HUES6 (cell line): ENCODE measurements at regions not wholly inside any gene's neighbourhood (a gene's known extent, or its start where the extent isn't known, plus 50 kb on each side); places are given as distances from the start of the nearest gene placed in this dataset.
"Not testable (repeated sequence)": the region's sequence is repeated elsewhere in the genome, so short reads cannot be mapped to it uniquely, and the experiment has no call there.

Experiments used
- H3K27ac ChIP-seq: 2 replicates; pipeline ENCODE4 v1.7.0; 2013; ENCODE audit warnings: low read depth, mild to moderate bottlenecking, low read length, inconsistent platforms
- H3K27me3 ChIP-seq: 2 replicates; pipeline ENCODE4 v1.6.1; 2013; ENCODE audit warnings: low read length; ENCODE audit not compliant: control insufficient read depth, insufficient read depth
- H3K36me3 ChIP-seq: 2 replicates; pipeline ENCODE4 v1.6.1; 2013; ENCODE audit warnings: low read length; ENCODE audit not compliant: control insufficient read depth, insufficient read depth
- H3K4me1 ChIP-seq: 2 replicates; pipeline ENCODE4 v1.6.1; 2013; ENCODE audit warnings: low read length; ENCODE audit not compliant: control insufficient read depth, insufficient read depth
- H3K4me3 ChIP-seq: 2 replicates; pipeline ENCODE4 v1.5.1; 2013; ENCODE audit warnings: low read depth, low read length
- H3K9ac ChIP-seq: one replicate; pipeline ENCODE4 v1.6.1; 2013; ENCODE audit warnings: mild to moderate bottlenecking, low read length
- H3K9me3 ChIP-seq: 2 replicates; pipeline ENCODE4 v1.6.1; 2013; ENCODE audit warnings: low read depth, low read length; ENCODE audit not compliant: control insufficient read depth, insufficient read depth

DNA sequence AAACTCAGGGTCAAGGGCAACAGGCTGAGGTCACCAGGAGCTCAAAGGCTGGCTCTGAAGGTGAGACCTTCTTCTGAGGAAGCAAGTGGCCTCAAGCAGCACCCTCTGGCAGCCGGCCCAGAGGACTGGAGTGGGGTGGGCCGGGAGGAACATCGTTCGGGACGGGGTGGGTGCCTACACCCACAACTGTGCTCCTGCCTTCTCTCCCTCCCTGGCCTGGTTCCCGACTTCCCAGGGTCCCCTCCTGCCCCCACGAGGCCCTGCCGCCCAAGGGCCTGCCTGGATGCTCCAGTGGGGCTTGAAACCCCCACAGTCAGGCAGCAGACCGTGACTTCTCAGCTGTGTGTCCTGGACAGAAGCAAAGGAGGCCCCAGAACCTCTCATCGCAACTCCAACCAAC, 195.7 kb downstream of the IGLL1 start:
- no peak overlapping the region for H3K27ac ChIP-seq
- peaks cover 10% of the 10 kb centered on the region for H3K27me3 ChIP-seq
- H3K4me1 ChIP-seq = peaks cover 12% of the 10 kb centered on the region
- no peak overlapping the region for H3K4me3 ChIP-seq
- no peak overlapping the region for H3K9ac ChIP-seq
- H3K9me3 ChIP-seq = no peaks in the 10 kb centered on the region
- H3K36me3 ChIP-seq = no peaks in the 10 kb centered on the region

DNA sequence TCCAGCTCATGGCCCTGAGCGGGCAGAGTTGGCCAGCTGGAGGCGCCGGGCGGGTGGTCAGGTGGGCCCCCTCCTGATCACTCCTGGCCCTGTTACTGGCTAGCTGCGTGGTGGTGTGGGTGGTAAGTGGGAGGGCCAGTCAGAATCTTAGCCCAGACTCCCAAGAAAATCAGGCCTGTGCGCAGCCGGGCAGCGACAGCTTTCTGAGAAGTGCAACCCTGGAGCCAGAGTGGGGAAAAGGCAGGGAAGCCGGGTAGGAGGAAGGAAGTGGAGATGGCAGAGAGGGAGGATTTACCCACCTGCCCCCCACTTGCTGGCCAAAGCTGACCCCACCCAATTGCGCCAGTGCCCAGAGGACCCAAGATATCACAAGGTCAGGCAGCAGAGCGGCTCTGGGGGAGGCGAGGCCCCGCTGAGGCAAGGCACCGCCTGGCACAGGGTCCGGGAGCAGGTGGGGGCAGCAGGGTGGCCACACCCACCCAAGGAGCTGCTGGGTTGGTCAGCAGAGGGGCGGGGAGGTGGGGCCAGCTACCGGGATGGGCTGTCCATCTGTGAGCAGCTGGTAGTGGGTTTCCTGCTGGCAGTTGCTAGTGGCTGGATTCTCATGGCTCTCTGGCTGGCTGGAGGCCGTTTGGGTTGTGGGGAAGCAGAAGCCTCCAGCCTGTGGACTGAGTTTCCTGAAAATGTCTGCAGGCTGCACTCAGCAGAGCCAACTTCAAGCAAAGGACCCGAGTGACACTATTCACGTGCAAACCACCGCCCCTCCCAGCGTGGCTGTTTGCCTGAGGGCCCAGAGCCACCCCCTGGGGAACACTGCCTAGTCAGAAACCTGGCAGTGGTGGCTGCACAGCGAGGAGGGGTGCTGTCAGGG, 196.4 kb downstream of the IGLL1 start:
- H3K9ac ChIP-seq = no peak overlapping the region

DNA sequence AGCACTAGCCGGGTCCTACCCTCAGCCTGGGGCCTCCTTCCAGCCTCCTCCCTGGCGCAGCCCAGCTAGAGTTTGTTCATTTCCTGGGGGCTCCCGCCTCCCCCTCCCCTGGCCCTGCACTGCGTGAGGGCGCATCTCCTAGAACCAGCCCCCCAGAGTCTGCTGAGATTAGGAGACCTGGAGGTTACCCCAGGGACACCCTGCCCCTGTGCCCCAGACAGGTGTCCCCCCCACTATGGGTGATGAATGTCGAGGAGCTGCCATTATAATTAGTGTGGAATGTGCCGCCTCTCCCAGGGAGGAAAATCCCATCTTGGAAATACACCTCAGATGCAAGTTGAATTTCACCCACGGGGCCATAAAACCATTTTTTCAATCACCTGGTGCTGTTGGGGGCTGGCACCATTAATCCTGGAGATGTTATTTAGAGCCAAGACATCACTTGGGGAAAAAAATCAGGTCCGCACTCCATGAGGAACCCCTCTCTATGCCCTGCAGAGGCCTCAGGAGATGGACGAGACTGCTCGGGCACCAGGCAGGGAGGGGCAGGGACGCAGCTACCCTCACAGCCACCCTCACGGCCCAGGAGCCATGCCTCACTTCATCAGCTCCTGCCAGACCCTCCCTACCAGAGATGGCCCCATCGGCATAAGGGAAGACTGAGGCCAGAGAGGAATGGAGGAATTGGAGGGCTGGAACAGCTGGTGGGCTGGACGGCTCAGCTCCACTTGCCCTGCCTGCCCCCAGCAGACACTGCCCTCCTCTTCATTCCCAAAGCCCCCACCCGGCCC, 197.5 kb downstream of the IGLL1 start:
- H3K9me3 ChIP-seq = no peaks in the 10 kb centered on the region
- no peak overlapping the region for H3K4me3 ChIP-seq
- peaks cover 10% of the 10 kb centered on the region for H3K4me1 ChIP-seq
- H3K27ac ChIP-seq = no peak overlapping the region
- no peak overlapping the region for H3K9ac ChIP-seq
- H3K27me3 ChIP-seq = peaks cover 19% of the 10 kb centered on the region
- no peaks in the 10 kb centered on the region for H3K36me3 ChIP-seq

More for the DNA sequence above, 196.4 kb downstream of the IGLL1 start:
- Histone ChIP-seq H3K4me1 (peaks cover 10% of the 10 kb centered on the region), H3K36me3 (no peaks in the 10 kb centered on the region), H3K27me3 (peaks cover 12% of the 10 kb centered on the region), H3K9me3 (no peaks in the 10 kb centered on the region), H3K4me3 (no peak overlapping the region), H3K27ac (no peak overlapping the region)

DNA sequence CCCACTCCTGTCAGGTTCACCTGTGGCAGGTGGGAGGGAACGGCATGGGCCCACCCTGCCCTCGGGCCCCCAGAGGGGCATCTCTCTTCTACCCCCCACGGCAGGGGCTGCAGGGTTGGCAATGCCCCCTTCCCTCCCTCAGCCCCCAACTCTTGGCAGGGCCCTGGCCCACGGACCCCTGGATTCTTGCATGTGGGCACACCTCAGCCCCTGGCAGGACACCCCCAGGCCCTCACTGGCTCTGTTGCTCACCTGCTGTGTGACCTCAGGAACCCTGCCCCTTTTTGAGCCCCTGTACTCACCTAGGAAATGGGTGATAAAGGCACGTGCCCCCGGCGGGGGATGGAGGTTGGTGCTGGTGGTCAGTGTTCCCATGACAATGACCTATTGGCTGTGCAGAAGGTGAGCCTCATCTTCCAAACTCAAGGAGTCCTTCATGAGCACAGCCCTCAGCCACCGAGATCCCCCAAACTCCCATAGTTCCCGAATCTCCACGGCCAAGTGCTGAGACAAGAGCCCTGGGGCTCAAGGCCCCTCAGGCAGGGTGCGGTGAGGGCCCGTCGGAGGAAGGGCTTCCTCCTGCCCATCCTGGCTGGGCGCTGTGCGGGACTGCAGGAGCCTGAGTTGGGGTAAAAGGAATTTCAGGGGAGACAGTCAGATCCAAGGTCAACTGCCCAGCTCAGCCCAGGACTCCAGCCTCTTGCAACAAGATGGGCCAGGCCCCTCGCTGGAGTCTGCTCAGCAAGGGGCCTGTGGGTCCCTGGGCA, 198.2 kb downstream of the IGLL1 start:
- no peaks in the 10 kb centered on the region for H3K9me3 ChIP-seq
- H3K9ac ChIP-seq = no peak overlapping the region
- peaks cover 27% of the 10 kb centered on the region for H3K27me3 ChIP-seq
- no peaks in the 10 kb centered on the region for H3K36me3 ChIP-seq
- no peak overlapping the region for H3K27ac ChIP-seq
- no peak overlapping the region for H3K4me3 ChIP-seq
- H3K4me1 ChIP-seq = peaks cover 10% of the 10 kb centered on the region

DNA sequence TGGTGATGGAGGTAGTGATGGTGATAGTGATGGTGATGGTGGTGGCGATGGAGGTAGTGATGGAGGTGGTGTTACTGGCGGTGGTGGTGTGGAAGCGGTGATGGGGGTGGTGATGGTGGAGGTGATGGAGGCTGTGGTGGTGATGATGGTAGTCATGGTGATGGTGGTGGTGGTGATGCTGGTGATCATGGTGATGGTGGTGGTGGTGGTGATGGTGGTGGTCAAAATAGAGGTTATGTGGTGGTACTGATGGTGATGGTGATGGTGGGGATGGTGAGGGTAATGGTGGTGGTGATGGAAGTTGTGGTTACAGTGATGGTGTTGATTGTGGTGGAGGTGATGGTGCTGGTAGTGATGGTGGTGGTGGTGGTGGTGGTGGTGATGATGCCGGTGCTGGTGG, 199.2 kb downstream of the IGLL1 start:
- peaks cover 32% of the 10 kb centered on the region for H3K27me3 ChIP-seq
- no peak overlapping the region for H3K27ac ChIP-seq
- H3K9me3 ChIP-seq = no peaks in the 10 kb centered on the region
- H3K36me3 ChIP-seq = no peaks in the 10 kb centered on the region
- H3K4me3 ChIP-seq = no peak overlapping the region
- no peak overlapping the region for H3K9ac ChIP-seq
- H3K4me1 ChIP-seq = peaks cover 10% of the 10 kb centered on the region

DNA sequence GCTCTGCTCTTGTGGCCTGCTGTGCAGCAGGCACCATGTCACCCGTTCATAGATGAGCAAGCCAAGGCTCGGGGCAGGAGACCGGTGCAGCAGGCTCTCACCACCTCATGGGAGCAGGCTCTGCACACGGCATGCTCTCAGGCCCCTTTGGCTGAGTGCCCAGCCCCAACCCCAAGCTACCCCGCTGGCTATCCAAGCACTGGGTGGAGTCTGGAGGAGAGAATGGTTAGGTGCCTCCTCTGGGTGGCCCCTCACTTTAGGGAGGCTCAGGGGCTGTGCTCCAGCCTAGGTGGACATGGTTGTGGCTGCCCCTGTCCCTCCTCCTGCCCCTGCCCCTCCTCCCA, 199.9 kb downstream of the IGLL1 start:
- H3K4me1 ChIP-seq = peaks cover 10% of the 10 kb centered on the region
- no peaks in the 10 kb centered on the region for H3K9me3 ChIP-seq
- H3K27ac ChIP-seq = no peak overlapping the region
- no peaks in the 10 kb centered on the region for H3K36me3 ChIP-seq
- no peak overlapping the region for H3K9ac ChIP-seq
- peaks cover 37% of the 10 kb centered on the region for H3K27me3 ChIP-seq
- no peak overlapping the region for H3K4me3 ChIP-seq

DNA sequence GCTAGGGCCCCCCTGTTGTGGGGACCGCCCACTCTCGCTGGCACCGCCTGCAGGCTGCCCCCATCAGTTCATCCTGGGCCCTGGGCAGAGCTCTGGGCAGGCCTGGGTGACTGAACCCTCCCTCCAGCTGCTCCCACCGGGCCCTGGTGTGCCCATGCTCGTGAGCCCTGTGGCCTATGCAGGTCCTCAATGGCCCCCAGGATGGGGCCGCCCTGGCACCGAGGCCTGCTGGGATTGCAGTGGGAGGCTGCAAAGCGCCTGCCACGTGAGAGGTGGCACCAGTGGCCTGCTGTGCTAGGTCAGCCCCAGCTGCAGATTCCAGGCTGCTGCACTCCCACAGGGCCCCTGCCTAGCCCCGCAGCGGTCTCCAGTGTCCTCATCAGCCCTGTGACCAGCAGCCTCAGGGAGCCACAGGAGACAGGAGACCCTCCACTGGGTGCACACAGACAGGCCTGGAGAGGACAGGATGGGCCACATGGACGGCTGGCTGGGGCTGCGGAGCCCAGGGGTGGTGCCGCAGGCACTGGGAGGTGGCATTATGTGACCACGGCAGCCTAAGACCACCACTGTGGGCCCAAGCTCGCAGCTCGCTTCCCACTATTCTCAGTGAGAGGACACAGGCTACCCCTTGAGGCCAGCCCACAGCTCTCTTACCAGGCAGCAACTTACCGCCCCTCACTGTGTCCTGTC, 199.4 kb downstream of the BCR start:
- Histone ChIP-seq H3K4me1 (peaks cover 10% of the 10 kb centered on the region), H3K27me3 (peaks cover 43% of the 10 kb centered on the region)
- not testable (repeated sequence) for H3K4me3 ChIP-seq, H3K9ac ChIP-seq, H3K27ac ChIP-seq, H3K36me3 ChIP-seq, H3K9me3 ChIP-seq

DNA sequence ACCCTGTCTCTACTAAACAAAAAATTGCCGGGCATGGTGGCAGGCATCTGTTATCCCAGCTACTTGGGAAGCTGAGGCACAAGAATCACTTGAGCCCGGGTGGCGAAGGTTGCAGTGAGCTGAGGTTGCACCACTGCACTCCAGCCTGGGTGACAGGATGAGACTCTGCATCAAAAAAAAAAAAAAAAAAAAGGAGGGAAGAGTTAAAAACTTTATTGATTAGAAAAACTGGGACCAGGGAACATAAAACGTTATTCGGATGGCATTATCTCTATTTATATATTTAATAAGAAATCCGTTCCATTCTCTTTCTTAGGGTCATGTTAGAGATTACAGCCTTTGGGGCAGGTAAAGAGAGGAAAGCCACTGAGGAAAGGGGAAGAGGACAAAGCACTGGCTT, 197.5 kb downstream of the BCR start:
- no peaks in the 10 kb centered on the region for H3K36me3 ChIP-seq
- peaks cover 61% of the 10 kb centered on the region for H3K27me3 ChIP-seq
- H3K9me3 ChIP-seq = no peaks in the 10 kb centered on the region
- no peaks in the 10 kb centered on the region for H3K4me1 ChIP-seq
- no peak overlapping the region for H3K27ac ChIP-seq
- H3K4me3 ChIP-seq = no peak overlapping the region
- no peak overlapping the region for H3K9ac ChIP-seq

DNA sequence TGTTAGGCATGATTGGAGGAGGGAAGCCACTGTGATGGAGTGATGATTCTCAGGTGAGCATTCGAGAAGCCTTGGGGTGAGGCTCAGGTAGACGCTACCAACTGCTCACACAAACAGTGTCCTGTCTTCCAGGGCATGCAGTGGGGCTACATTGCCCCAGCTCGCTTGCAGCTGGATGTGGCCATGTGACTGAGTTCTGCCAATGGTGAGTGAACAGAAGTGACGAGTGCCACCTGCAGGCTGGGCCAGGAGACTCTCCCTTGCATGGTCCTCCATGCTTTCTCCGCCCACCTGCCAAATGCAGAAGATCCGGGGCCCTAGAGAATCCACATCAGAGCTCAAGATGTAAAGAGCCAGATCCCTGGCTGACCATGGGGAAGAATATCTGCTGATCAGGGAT, 195.9 kb downstream of the BCR start:
- no peaks in the 10 kb centered on the region for H3K9me3 ChIP-seq
- no peaks in the 10 kb centered on the region for H3K36me3 ChIP-seq
- H3K4me3 ChIP-seq = no peak overlapping the region
- H3K9ac ChIP-seq = no peak overlapping the region
- H3K4me1 ChIP-seq = no peaks in the 10 kb centered on the region
- H3K27ac ChIP-seq = no peak overlapping the region
- peaks cover 65% of the 10 kb centered on the region for H3K27me3 ChIP-seq

DNA sequence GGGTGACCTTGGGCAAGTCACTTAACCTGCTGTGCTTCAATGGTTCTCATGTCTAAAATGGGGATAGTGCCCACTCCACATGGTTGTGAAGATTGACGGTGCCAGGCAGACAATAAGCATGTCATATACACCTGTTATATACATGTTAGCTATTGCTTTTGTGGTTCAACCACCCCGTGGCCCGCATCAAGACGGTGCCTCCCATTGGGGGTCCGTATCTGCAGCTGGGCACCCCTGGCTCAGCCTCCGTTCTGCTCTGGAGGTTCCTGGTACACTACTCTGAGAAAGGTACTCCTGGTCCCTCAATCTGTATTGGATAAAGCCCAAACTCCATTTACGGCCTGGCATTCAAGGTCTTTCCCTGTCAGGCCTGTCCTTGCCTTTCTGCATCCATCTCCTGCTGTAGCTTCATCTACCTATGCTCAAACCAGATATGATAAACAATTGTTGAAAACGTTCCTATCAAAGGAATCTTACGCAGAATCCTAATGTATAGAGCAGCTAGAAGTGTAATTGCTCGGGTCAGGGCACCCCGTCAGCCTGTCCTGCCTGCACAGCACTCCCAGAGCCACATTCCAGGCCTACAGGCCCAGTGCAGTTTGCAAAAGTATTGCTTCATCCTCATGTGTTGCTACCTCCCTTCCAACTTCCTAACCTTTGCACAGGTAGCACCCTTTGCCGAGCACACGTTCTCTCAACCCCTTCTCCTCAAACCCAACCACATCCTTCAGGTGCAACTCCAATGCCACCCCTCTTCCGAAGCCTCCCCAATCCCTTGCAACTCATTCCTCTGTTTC, 194.9 kb downstream of the BCR start:
- Histone ChIP-seq H3K27ac (no peak overlapping the region), H3K4me1 (no peaks in the 10 kb centered on the region), H3K4me3 (no peak overlapping the region), H3K9me3 (no peaks in the 10 kb centered on the region), H3K36me3 (no peaks in the 10 kb centered on the region), H3K9ac (no peak overlapping the region), H3K27me3 (peaks cover 70% of the 10 kb centered on the region)
